ENCODE measurements at regions not wholly inside any gene's neighbourhood (a gene's known extent, or its start where the extent isn't known, plus 50 kb on each side); places are given as distances from the start of the nearest gene placed in this dataset.

GRCh38 chr1:216833509-216833908 is 110.3 kb upstream of the ESRRG start:
- H3K4me3 ChIP-seq: no peak overlapping the region
- no peak for DNase-seq (ENCODE audit: low spot score)
- H3K27me3 ChIP-seq (replicated peaks; ENCODE audit: insufficient read depth): no peaks in the 10 kb centered on the region
- ATAC-seq (ENCODE audit: insufficient number of reproducible peaks, low FRiP score, low read depth): no peak
- no peak overlapping the region for H3K27ac ChIP-seq
- no peak for TF ChIP-seq CTCF (IDR thresholded peaks at IDR 0.05)
- H3K36me3 ChIP-seq: no peaks in the 10 kb centered on the region
- no peaks in the 10 kb centered on the region for H3K9me3 ChIP-seq
- H3K4me1 ChIP-seq (ENCODE audit: control insufficient read depth in 1 of 2, low read depth in 2 of 2): no peaks in the 10 kb centered on the region

GRCh38 chr1:216832192-216832591 is 109.0 kb upstream of the ESRRG start:
- H3K27me3 ChIP-seq (replicated peaks; ENCODE audit: insufficient read depth): no peaks in the 10 kb centered on the region

GRCh38 chr1:216830424-216831210 is 107.4 kb upstream of the ESRRG start:
- DNase-seq (ENCODE audit: low spot score) (no peak), ATAC-seq (ENCODE audit: insufficient number of reproducible peaks, low FRiP score, low read depth) (no peak)
- no peaks in the 10 kb centered on the region for H3K36me3 ChIP-seq
- H3K4me1 ChIP-seq (ENCODE audit: control insufficient read depth in 1 of 2, low read depth in 2 of 2): no peaks in the 10 kb centered on the region
- TF ChIP-seq CTCF (IDR thresholded peaks at IDR 0.05): no peak
- no peak overlapping the region for H3K4me3 ChIP-seq
- H3K9me3 ChIP-seq: no peaks in the 10 kb centered on the region
- no peaks in the 10 kb centered on the region for H3K27me3 ChIP-seq (replicated peaks; ENCODE audit: insufficient read depth)
- no peak overlapping the region for H3K27ac ChIP-seq

More at GRCh38 chr1:216832192-216832591, 109.0 kb upstream of the ESRRG start:
- ATAC-seq (ENCODE audit: insufficient number of reproducible peaks, low FRiP score, low read depth) (no peak), DNase-seq (ENCODE audit: low spot score) (no peak)
- H3K27ac ChIP-seq: no peak overlapping the region
- no peaks in the 10 kb centered on the region for H3K9me3 ChIP-seq
- no peaks in the 10 kb centered on the region for H3K36me3 ChIP-seq
- H3K4me1 ChIP-seq (ENCODE audit: control insufficient read depth in 1 of 2, low read depth in 2 of 2): no peaks in the 10 kb centered on the region
- TF ChIP-seq CTCF (IDR thresholded peaks at IDR 0.05): no peak
- no peak overlapping the region for H3K4me3 ChIP-seq

GRCh38 chr1:216827251-216827650 is 104.0 kb upstream of the ESRRG start:
- H3K4me3 ChIP-seq: no peak overlapping the region
- ATAC-seq (ENCODE audit: insufficient number of reproducible peaks, low FRiP score, low read depth) (no peak), DNase-seq (ENCODE audit: low spot score) (no peak)
- no peak overlapping the region for H3K27ac ChIP-seq
- no peak for TF ChIP-seq CTCF (IDR thresholded peaks at IDR 0.05)
- H3K4me1 ChIP-seq (ENCODE audit: control insufficient read depth in 1 of 2, low read depth in 2 of 2): no peaks in the 10 kb centered on the region
- no peaks in the 10 kb centered on the region for H3K9me3 ChIP-seq
- H3K27me3 ChIP-seq (replicated peaks; ENCODE audit: insufficient read depth): no peaks in the 10 kb centered on the region
- H3K36me3 ChIP-seq: no peaks in the 10 kb centered on the region

GRCh38 chr1:216826646-216827045 is 103.4 kb upstream of the ESRRG start:
- Histone ChIP-seq H3K36me3 (no peaks in the 10 kb centered on the region), H3K9me3 (no peaks in the 10 kb centered on the region), H3K27me3 (replicated peaks; ENCODE audit: insufficient read depth) (no peaks in the 10 kb centered on the region), H3K4me1 (ENCODE audit: control insufficient read depth in 1 of 2, low read depth in 2 of 2) (no peaks in the 10 kb centered on the region), H3K4me3 (no peak overlapping the region), H3K27ac (no peak overlapping the region)
- no peak for DNase-seq (ENCODE audit: low spot score)
- TF ChIP-seq CTCF (IDR thresholded peaks at IDR 0.05): no peak
- no peak for ATAC-seq (ENCODE audit: insufficient number of reproducible peaks, low FRiP score, low read depth)

Data from thoracic aorta (tissue), 2 donors.